ENCODE measurements at regions not wholly inside any gene's neighbourhood (a gene's known extent, or its start where the extent isn't known, plus 50 kb on each side); places are given as distances from the start of the nearest gene placed in this dataset.

DNA sequence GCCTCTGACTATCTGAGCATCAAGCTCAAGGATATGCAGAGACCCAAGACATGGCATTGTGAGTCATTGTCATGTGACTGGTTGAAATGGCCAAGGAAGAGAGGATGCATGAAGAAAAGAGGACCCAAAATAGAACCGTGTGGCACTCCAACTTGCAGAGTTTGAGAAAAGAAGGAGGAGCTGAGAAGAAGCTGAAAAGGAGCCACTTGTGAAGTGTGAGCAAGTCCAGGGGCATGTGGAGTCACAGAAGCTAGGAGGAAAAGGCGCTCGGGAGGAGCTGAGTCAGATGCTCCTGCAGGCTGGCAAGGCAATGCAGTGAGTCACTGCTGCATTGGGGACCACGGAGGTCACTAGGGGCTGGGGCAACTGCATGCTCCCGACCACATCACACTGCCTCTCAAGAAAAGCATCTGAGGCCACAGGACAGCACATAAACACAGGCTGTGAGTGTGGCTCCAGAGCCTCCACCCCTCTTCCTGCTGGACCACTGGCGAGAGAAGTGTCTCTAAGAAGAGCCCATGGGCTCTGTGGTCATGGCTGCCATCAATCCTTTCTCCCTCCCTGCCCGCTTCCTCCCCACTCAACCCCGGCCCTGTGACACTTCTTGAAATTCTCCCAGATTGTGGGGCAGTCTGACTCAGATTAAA is 197.6 kb downstream of the DRD1 start:
- Histone ChIP-seq H3K4me2 (ENCODE audit: low read length) (no peak overlapping the region), H3K18ac (ENCODE audit: low read length) (no peak overlapping the region), H3K79me1 (ENCODE audit: low read length) (no peaks in the 10 kb centered on the region), H3K36me3 (ENCODE audit: control insufficient read depth in 1 of 2, insufficient read depth in 2 of 2, low read length in 2 of 2) (no peaks in the 10 kb centered on the region), H3K27ac (ENCODE audit: low read depth, low read length) (no peak overlapping the region), H3K14ac (ENCODE audit: low read length) (no peak overlapping the region), H3K9ac (ENCODE audit: low read length) (no peak overlapping the region), H2AFZ (ENCODE audit: insufficient read depth, low read length, poor library complexity) (no peak overlapping the region), H2BK120ac (ENCODE audit: insufficient read depth, low read length, poor library complexity) (no peak overlapping the region), H4K91ac (ENCODE audit: low read depth, low read length) (no peak overlapping the region), H3K79me2 (ENCODE audit: control insufficient read depth, insufficient read depth, low read length, poor library complexity) (no peaks in the 10 kb centered on the region), H3K4ac (ENCODE audit: low read depth, low read length) (no peak overlapping the region), H3K27me3 (ENCODE audit: insufficient read depth, low read length) (no peaks in the 10 kb centered on the region), H3K23ac (ENCODE audit: low read length) (no peak overlapping the region), H3K9me3 (ENCODE audit: insufficient read depth, low read depth, low read length) (no peaks in the 10 kb centered on the region), H2BK12ac (ENCODE audit: low read length) (no peak overlapping the region), H4K8ac (ENCODE audit: low read depth, low read length) (no peak overlapping the region), H4K12ac (ENCODE audit: low read depth, low read length) (no peak overlapping the region), H2BK5ac (ENCODE audit: low read depth, low read length, poor library complexity) (no peak overlapping the region), H2AK5ac (ENCODE audit: low read length) (no peak overlapping the region), H3K4me1 (ENCODE audit: control insufficient read depth in 1 of 2, insufficient read depth in 2 of 2, low read length in 2 of 2) (no peaks in the 10 kb centered on the region), H3K4me3 (ENCODE audit: low read depth, low read length) (no peak overlapping the region)
- WGBS (ENCODE audit: extremely low coverage, insufficient coverage, insufficient read length) = no CpG with 5 or more reads among the region's 8 CpGs
- peak; percentile 69 to 72 for DNase-seq

DNA sequence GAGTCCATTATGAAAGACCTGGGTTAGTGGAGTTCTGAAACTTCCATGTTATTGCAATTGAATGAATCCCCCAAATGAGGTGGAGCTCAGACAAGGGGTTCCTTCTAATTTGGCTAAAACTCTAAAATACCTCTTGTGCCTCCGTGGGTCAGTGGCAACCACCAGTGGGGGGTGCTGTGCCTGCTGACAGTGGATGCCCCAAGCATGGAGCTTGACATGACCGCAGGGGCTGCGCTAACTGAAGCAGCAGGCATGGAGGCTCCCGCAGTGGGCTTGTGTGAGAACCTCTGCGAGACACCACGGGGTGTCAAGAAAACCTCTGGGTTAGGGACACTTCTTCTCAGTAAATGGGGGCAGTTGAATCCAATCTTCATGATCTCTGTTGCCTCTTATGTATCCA is 200.5 kb downstream of the DRD1 start:
- Histone ChIP-seq H4K12ac (ENCODE audit: low read depth, low read length) (no peak overlapping the region), H2BK5ac (ENCODE audit: low read depth, low read length, poor library complexity) (no peak overlapping the region), H3K9me3 (ENCODE audit: insufficient read depth, low read depth, low read length) (no peaks in the 10 kb centered on the region), H3K18ac (ENCODE audit: low read length) (no peak overlapping the region), H3K4me3 (ENCODE audit: low read depth, low read length) (no peak overlapping the region), H4K8ac (ENCODE audit: low read depth, low read length) (no peak overlapping the region), H4K91ac (ENCODE audit: low read depth, low read length) (no peak overlapping the region), H3K27me3 (ENCODE audit: insufficient read depth, low read length) (no peaks in the 10 kb centered on the region), H2BK120ac (ENCODE audit: insufficient read depth, low read length, poor library complexity) (no peak overlapping the region), H3K4me2 (ENCODE audit: low read length) (no peak overlapping the region), H3K27ac (ENCODE audit: low read depth, low read length) (no peak overlapping the region), H3K4me1 (ENCODE audit: control insufficient read depth in 1 of 2, insufficient read depth in 2 of 2, low read length in 2 of 2) (no peaks in the 10 kb centered on the region), H3K36me3 (ENCODE audit: control insufficient read depth in 1 of 2, insufficient read depth in 2 of 2, low read length in 2 of 2) (no peaks in the 10 kb centered on the region), H2AFZ (ENCODE audit: insufficient read depth, low read length, poor library complexity) (no peak overlapping the region), H3K14ac (ENCODE audit: low read length) (no peak overlapping the region), H3K23ac (ENCODE audit: low read length) (no peak overlapping the region), H3K4ac (ENCODE audit: low read depth, low read length) (no peak overlapping the region), H3K9ac (ENCODE audit: low read length) (no peak overlapping the region), H3K79me1 (ENCODE audit: low read length) (no peaks in the 10 kb centered on the region), H2BK12ac (ENCODE audit: low read length) (no peak overlapping the region), H3K79me2 (ENCODE audit: control insufficient read depth, insufficient read depth, low read length, poor library complexity) (no peaks in the 10 kb centered on the region), H2AK5ac (ENCODE audit: low read length) (no peak overlapping the region)
- no peak for DNase-seq
- WGBS (ENCODE audit: extremely low coverage, insufficient coverage, insufficient read length) = no CpG with 5 or more reads among the region's 6 CpGs

DNA sequence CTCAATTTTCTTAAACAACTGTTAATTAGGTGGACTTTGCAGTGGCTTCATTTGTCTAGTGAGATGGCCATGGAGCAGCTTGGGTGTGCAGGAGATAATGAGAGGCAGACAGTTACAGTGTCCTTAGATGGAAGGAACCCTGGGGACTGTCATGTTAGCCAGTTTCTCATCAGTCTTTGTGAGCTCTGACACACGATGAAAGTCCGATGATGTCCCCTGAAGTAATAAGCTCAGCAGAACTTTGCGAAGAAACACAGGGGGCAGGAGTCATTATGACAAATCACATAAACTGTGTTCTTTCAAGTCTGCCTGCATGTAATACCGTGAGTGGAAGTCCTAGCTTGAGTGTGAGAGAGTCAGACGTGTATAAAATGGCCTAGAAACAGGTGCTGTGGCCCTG is 201.8 kb downstream of the DRD1 start:
- no peak overlapping the region for H2AK5ac ChIP-seq (ENCODE audit: low read length)
- H3K27me3 ChIP-seq (ENCODE audit: insufficient read depth, low read length) = no peaks in the 10 kb centered on the region
- no peaks in the 10 kb centered on the region for H3K36me3 ChIP-seq (ENCODE audit: control insufficient read depth in 1 of 2, insufficient read depth in 2 of 2, low read length in 2 of 2)
- no peak overlapping the region for H3K18ac ChIP-seq (ENCODE audit: low read length)
- no CpG with 5 or more reads among the region's 5 CpGs for WGBS (ENCODE audit: extremely low coverage, insufficient coverage, insufficient read length)
- H2BK120ac ChIP-seq (ENCODE audit: insufficient read depth, low read length, poor library complexity) = no peak overlapping the region
- no peak overlapping the region for H2BK12ac ChIP-seq (ENCODE audit: low read length)
- no peak overlapping the region for H3K27ac ChIP-seq (ENCODE audit: low read depth, low read length)
- H3K9me3 ChIP-seq (ENCODE audit: insufficient read depth, low read depth, low read length) = no peaks in the 10 kb centered on the region
- H4K12ac ChIP-seq (ENCODE audit: low read depth, low read length) = no peak overlapping the region
- no peak overlapping the region for H3K23ac ChIP-seq (ENCODE audit: low read length)
- H3K9ac ChIP-seq (ENCODE audit: low read length) = no peak overlapping the region
- no peaks in the 10 kb centered on the region for H3K79me2 ChIP-seq (ENCODE audit: control insufficient read depth, insufficient read depth, low read length, poor library complexity)
- H3K4me2 ChIP-seq (ENCODE audit: low read length) = no peak overlapping the region
- no peak overlapping the region for H3K14ac ChIP-seq (ENCODE audit: low read length)
- no peak overlapping the region for H4K8ac ChIP-seq (ENCODE audit: low read depth, low read length)
- H4K91ac ChIP-seq (ENCODE audit: low read depth, low read length) = no peak overlapping the region
- H3K79me1 ChIP-seq (ENCODE audit: low read length) = no peaks in the 10 kb centered on the region
- H2AFZ ChIP-seq (ENCODE audit: insufficient read depth, low read length, poor library complexity) = no peak overlapping the region
- no peak overlapping the region for H3K4me3 ChIP-seq (ENCODE audit: low read depth, low read length)
- no peak overlapping the region for H2BK5ac ChIP-seq (ENCODE audit: low read depth, low read length, poor library complexity)
- H3K4me1 ChIP-seq (ENCODE audit: control insufficient read depth in 1 of 2, insufficient read depth in 2 of 2, low read length in 2 of 2) = no peaks in the 10 kb centered on the region
- H3K4ac ChIP-seq (ENCODE audit: low read depth, low read length) = no peak overlapping the region
- no peak for DNase-seq

DNA sequence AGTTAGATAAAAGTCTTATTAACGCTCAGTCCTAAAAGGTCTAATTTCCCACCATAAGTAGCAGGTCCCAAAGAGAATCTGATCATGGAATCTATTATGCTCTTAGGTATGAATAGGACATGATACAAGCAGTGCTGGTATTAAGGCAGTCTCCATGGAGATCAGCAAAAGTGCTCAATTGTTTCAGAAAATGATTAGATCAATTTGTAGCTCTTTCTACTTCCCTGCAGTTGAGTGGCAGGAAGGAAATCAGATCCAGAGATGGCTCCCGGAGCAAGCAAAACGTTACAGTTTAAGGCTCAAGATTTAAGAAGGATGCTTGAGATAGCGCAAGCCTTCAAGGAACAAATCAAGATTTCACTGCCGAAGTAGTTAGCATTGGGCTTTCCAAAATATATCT is 205.7 kb downstream of the DRD1 start:
- no peak overlapping the region for H3K4me3 ChIP-seq (ENCODE audit: low read depth, low read length)
- no CpG with 5 or more reads among the region's 5 CpGs for WGBS (ENCODE audit: extremely low coverage, insufficient coverage, insufficient read length)
- no peak overlapping the region for H3K14ac ChIP-seq (ENCODE audit: low read length)
- no peaks in the 10 kb centered on the region for H3K79me1 ChIP-seq (ENCODE audit: low read length)
- H3K27me3 ChIP-seq (ENCODE audit: insufficient read depth, low read length) = no peaks in the 10 kb centered on the region
- H2AK5ac ChIP-seq (ENCODE audit: low read length) = no peak overlapping the region
- H4K12ac ChIP-seq (ENCODE audit: low read depth, low read length) = no peak overlapping the region
- H3K4me2 ChIP-seq (ENCODE audit: low read length) = no peak overlapping the region
- no peaks in the 10 kb centered on the region for H3K9me3 ChIP-seq (ENCODE audit: insufficient read depth, low read depth, low read length)
- H3K18ac ChIP-seq (ENCODE audit: low read length) = no peak overlapping the region
- H4K8ac ChIP-seq (ENCODE audit: low read depth, low read length) = no peak overlapping the region
- H3K9ac ChIP-seq (ENCODE audit: low read length) = no peak overlapping the region
- no peak overlapping the region for H2AFZ ChIP-seq (ENCODE audit: insufficient read depth, low read length, poor library complexity)
- H2BK120ac ChIP-seq (ENCODE audit: insufficient read depth, low read length, poor library complexity) = no peak overlapping the region
- no peak overlapping the region for H2BK12ac ChIP-seq (ENCODE audit: low read length)
- no peak for DNase-seq
- H2BK5ac ChIP-seq (ENCODE audit: low read depth, low read length, poor library complexity) = no peak overlapping the region
- H3K23ac ChIP-seq (ENCODE audit: low read length) = no peak overlapping the region
- H4K91ac ChIP-seq (ENCODE audit: low read depth, low read length) = no peak overlapping the region
- no peak overlapping the region for H3K4ac ChIP-seq (ENCODE audit: low read depth, low read length)
- no peak overlapping the region for H3K27ac ChIP-seq (ENCODE audit: low read depth, low read length)
- H3K79me2 ChIP-seq (ENCODE audit: control insufficient read depth, insufficient read depth, low read length, poor library complexity) = no peaks in the 10 kb centered on the region
- no peaks in the 10 kb centered on the region for H3K36me3 ChIP-seq (ENCODE audit: control insufficient read depth in 1 of 2, insufficient read depth in 2 of 2, low read length in 2 of 2)
- H3K4me1 ChIP-seq (ENCODE audit: control insufficient read depth in 1 of 2, insufficient read depth in 2 of 2, low read length in 2 of 2) = no peaks in the 10 kb centered on the region
